Testis (tissue), 2 donors: ENCODE measurements at regions not wholly inside any gene's neighbourhood (a gene's known extent, or its start where the extent isn't known, plus 50 kb on each side); places are given as distances from the start of the nearest gene placed in this dataset.

Experiments used
- POLR2A ChIP-seq: fragments of 450-650 bp; IDR thresholded peaks from one replicate; pipeline ENCODE4 v1.6.1; 2017; ENCODE audit warnings: antibody characterized with exemption, mild to moderate bottlenecking, moderate library complexity
- TF ChIP-seq, protein P1 (sequence below), 3 experiments: fragments of 450-650 bp in 2 of 3; fragments of 200-600 bp in 1 of 3; sonication (generic) in 1 of 3; IDR thresholded peaks; one replicate each; pipeline ENCODE4 v1.5.1; 2016 to 2019; ENCODE audit warnings: antibody characterized with exemption in 3 of 3, mild to moderate bottlenecking in 2 of 3, moderate library complexity in 1 of 3

DNA sequence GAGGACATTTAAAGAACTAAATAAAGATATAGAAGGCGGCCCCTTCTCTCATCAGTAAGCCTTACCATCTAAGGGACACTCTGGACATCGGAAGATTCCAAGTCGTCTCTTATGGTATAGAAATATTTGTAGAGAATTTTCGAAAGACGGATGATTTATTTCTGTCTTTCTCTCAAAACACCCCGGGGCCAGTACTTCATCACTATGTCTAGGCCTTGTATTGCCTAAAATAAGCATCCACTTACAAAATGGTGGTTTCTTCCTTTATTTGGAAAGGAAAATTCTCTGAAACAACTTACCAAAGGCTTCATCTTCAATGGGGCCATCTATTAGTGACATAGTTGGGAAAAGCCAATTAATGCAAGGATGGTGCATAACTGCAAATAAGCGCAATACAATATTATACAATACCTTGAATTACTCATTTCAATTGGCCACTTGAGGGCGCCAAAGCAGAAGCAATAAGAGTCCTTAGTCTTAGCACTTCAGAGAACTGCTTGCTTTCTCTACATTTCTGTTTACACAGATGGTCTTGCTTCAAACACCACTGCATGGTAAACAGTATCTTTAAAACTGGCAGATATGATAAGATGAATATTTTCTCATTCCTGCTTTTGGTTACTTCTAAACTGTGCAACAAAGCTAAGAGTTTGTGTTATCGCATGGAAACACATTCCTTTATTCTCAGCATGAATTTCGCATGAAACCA is 113.2 kb downstream of the VIP start:
- TF ChIP-seq, protein P1, sequence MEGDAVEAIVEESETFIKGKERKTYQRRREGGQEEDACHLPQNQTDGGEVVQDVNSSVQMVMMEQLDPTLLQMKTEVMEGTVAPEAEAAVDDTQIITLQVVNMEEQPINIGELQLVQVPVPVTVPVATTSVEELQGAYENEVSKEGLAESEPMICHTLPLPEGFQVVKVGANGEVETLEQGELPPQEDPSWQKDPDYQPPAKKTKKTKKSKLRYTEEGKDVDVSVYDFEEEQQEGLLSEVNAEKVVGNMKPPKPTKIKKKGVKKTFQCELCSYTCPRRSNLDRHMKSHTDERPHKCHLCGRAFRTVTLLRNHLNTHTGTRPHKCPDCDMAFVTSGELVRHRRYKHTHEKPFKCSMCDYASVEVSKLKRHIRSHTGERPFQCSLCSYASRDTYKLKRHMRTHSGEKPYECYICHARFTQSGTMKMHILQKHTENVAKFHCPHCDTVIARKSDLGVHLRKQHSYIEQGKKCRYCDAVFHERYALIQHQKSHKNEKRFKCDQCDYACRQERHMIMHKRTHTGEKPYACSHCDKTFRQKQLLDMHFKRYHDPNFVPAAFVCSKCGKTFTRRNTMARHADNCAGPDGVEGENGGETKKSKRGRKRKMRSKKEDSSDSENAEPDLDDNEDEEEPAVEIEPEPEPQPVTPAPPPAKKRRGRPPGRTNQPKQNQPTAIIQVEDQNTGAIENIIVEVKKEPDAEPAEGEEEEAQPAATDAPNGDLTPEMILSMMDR (IDR thresholded peaks at IDR 0.05) = peak in 2 of 3 experiments; percentile 49 to 63
- no peak for TF ChIP-seq POLR2A
